Neuronal stem cell (in vitro differentiated cells): ENCODE measurements at regions not wholly inside any gene's neighbourhood (a gene's known extent, or its start where the extent isn't known, plus 50 kb on each side); places are given as distances from the start of the nearest gene placed in this dataset.

ENCODE experiments used
- DNase-seq: peaks from one replicate; pipeline ENCODE4 v3.0.0-alpha.2; 2013; ENCODE audit warnings: low spot score
- H2AFZ ChIP-seq: one replicate; pipeline ENCODE4 v1.6.1; 2013; ENCODE audit warnings: mild to moderate bottlenecking, low read length, inconsistent platforms
- H2AK5ac ChIP-seq: 2 replicates; pipeline ENCODE4 v1.6.1; 2013; ENCODE audit warnings: low read depth, mild to moderate bottlenecking, inconsistent platforms, low read length, moderate library complexity, mixed read lengths
- H2BK120ac ChIP-seq: 2 replicates; pipeline ENCODE4 v1.6.1; 2013; ENCODE audit warnings: low read depth, mild to moderate bottlenecking, inconsistent platforms, low read length, moderate library complexity, mixed read lengths
- H2BK12ac ChIP-seq: one replicate; pipeline ENCODE4 v1.6.1; 2013; ENCODE audit warnings: low read length, inconsistent platforms
- H2BK15ac ChIP-seq: 2 replicates; pipeline ENCODE4 v1.6.1; 2013; ENCODE audit warnings: mild to moderate bottlenecking, low read length, inconsistent platforms, mixed read lengths
- H2BK5ac ChIP-seq: one replicate; pipeline ENCODE4 v1.6.1; 2013; ENCODE audit warnings: inconsistent platforms, mild to moderate bottlenecking, low read length, moderate library complexity
- H3K14ac ChIP-seq: one replicate; pipeline ENCODE4 v1.6.1; 2013; ENCODE audit warnings: low read length, inconsistent platforms
- H3K18ac ChIP-seq: 2 replicates; pipeline ENCODE4 v1.6.1; 2013; ENCODE audit warnings: low read length, inconsistent platforms
- H3K23ac ChIP-seq: 2 replicates; pipeline ENCODE4 v1.6.1; 2013; ENCODE audit warnings: low read depth, mild to moderate bottlenecking, mixed read lengths, low read length, inconsistent platforms; ENCODE audit not compliant: poor library complexity
- H3K27ac ChIP-seq: replicated peaks from 3 replicates; pipeline ENCODE4 v1.5.1; 2013; ENCODE audit warnings: low read length, inconsistent platforms
- H3K27me3 ChIP-seq, 3 experiments: 2 replicates each; pipeline ENCODE4 v1.6.1; 2013; ENCODE audit warnings: low read length in 3 of 3, mild to moderate bottlenecking in 2 of 3, inconsistent platforms in 1 of 3, low read depth in 1 of 3, mixed read lengths in 1 of 3, moderate library complexity in 1 of 3; ENCODE audit not compliant: control insufficient read depth in 3 of 3, insufficient read depth in 3 of 3
- H3K36me3 ChIP-seq, 2 donors: replicated peaks in 1 of 2; 2 replicates each; pipeline ENCODE4 v1.6.1; 2013; ENCODE audit warnings: low read length in 2 of 2; ENCODE audit not compliant: control insufficient read depth in 2 of 2, insufficient read depth in 2 of 2
- H3K4ac ChIP-seq: 2 replicates; pipeline ENCODE4 v1.6.1; 2013; ENCODE audit warnings: inconsistent platforms, mild to moderate bottlenecking, low read length, moderate library complexity
- H3K4me1 ChIP-seq, 2 donors: 1 replicate in 1 of 2; 2 replicates in 1 of 2; pipeline ENCODE4 v1.6.1; 2013; ENCODE audit warnings: low read length in 2 of 2, low read depth in 1 of 2; ENCODE audit not compliant: control insufficient read depth in 2 of 2, insufficient read depth in 1 of 2
- H3K4me2 ChIP-seq: one replicate; pipeline ENCODE4 v1.6.1; 2013; ENCODE audit warnings: mild to moderate bottlenecking, low read length, inconsistent platforms; ENCODE audit not compliant: insufficient read depth, poor library complexity, severe bottlenecking
- H3K4me3 ChIP-seq, 2 donors: 2 replicates each; pipeline ENCODE4 v1.5.1; 2013; ENCODE audit warnings: low read length in 2 of 2, mild to moderate bottlenecking in 2 of 2, inconsistent platforms in 1 of 2, moderate library complexity in 1 of 2
- H3K79me1 ChIP-seq: one replicate; pipeline ENCODE4 v1.6.1; 2013; ENCODE audit warnings: low read depth, mild to moderate bottlenecking, inconsistent platforms, low read length, moderate library complexity
- H3K9ac ChIP-seq: one replicate; pipeline ENCODE4 v1.6.1; 2013; ENCODE audit warnings: mild to moderate bottlenecking, low read depth, low read length, inconsistent platforms; ENCODE audit not compliant: poor library complexity
- H3K9me3 ChIP-seq, 2 donors: replicated peaks in 1 of 2; 2 replicates each; pipeline versions ENCODE3 to v1.6.1; 2013; ENCODE audit warnings: low read length in 2 of 2, mild to moderate bottlenecking in 2 of 2, inconsistent platforms in 1 of 2, low read depth in 1 of 2, mixed read lengths in 1 of 2, moderate library complexity in 1 of 2; ENCODE audit not compliant: control insufficient read depth in 2 of 2, insufficient read depth in 1 of 2
- H4K8ac ChIP-seq: one replicate; pipeline ENCODE4 v1.6.1; 2013; ENCODE audit warnings: low read depth, mild to moderate bottlenecking, inconsistent platforms, low read length, moderate library complexity
- H4K91ac ChIP-seq: one replicate; pipeline ENCODE4 v1.6.1; 2013; ENCODE audit warnings: low read length, low read depth, mild to moderate bottlenecking, inconsistent platforms; ENCODE audit not compliant: poor library complexity
- WGBS, 2 donors: extraction: QIAGEN DNeasy Blood & Tissue Kit; methylation state at CpG; one replicate each; pipeline ENCODE4 v1.1.7; 2013; ENCODE audit warnings: missing lambda C conversion rate in 2 of 2, mixed read lengths in 1 of 2; ENCODE audit not compliant: insufficient read length in 2 of 2, insufficient replicate concordance in 1 of 2; ENCODE audit errors: extremely low coverage in 2 of 2; 5-methylcytosine and 5-hydroxymethylcytosine counted together

GRCh38 chr1:4048921-4049320, 148.8 kb upstream of the C1orf174 start:
- Histone ChIP-seq H3K23ac (no peak overlapping the region), H3K9me3 (no peaks in the 10 kb centered on the region), H3K4me3 (no peak overlapping the region), H2AFZ (no peak overlapping the region), H4K91ac (no peak overlapping the region), H3K79me1 (no peaks in the 10 kb centered on the region), H3K18ac (no peak overlapping the region), H4K8ac (no peak overlapping the region), H3K36me3 (no peaks in the 10 kb centered on the region), H3K14ac (no peak overlapping the region), H2BK15ac (no peak overlapping the region), H2BK12ac (no peak overlapping the region), H3K9ac (no peak overlapping the region), H2BK5ac (no peak overlapping the region), H2AK5ac (no peak overlapping the region), H3K4me1 (no peaks in the 10 kb centered on the region), H3K27ac (no peak overlapping the region), H3K27me3 (peaks cover 0 to 6% (median 0%) of the 10 kb centered on the region in 3 experiments), H2BK120ac (no peak overlapping the region), H3K4ac (no peak overlapping the region), H3K4me2 (no peak overlapping the region)
- WGBS, 2 donors = no CpG with 5 or more reads among the region's 9 CpGs
- no peak for DNase-seq

- Histone ChIP-seq H2BK15ac (no peak overlapping the region), H3K79me1 (no peaks in the 10 kb centered on the region), H3K4me1 (peaks cover 0 to 3% of the 10 kb centered on the region in 2 donors), H3K9me3 (no peaks in the 10 kb centered on the region), H3K4me2 (no peak overlapping the region), H2BK120ac (no peak overlapping the region), H3K4ac (no peak overlapping the region), H2BK5ac (no peak overlapping the region), H3K23ac (no peak overlapping the region), H4K8ac (no peak overlapping the region), H3K18ac (peak overlapping the region; percentile 75), H3K36me3 (no peaks in the 10 kb centered on the region), H4K91ac (no peak overlapping the region), H3K27ac (no peak overlapping the region), H2AFZ (no peak overlapping the region), H3K14ac (no peak overlapping the region), H3K27me3 (peaks cover 0 to 6% (median 0%) of the 10 kb centered on the region in 3 experiments), H2AK5ac (peak overlapping the region; percentile 8), H3K9ac (no peak overlapping the region), H3K4me3 (no peak overlapping the region), H2BK12ac (no peak overlapping the region)
- WGBS, 2 donors = no CpG with 5 or more reads among the region's 12 CpGs
- no peak for DNase-seq
Observed at GRCh38 chr1:4050998-4051397, 150.9 kb upstream of the C1orf174 start.

DNA sequence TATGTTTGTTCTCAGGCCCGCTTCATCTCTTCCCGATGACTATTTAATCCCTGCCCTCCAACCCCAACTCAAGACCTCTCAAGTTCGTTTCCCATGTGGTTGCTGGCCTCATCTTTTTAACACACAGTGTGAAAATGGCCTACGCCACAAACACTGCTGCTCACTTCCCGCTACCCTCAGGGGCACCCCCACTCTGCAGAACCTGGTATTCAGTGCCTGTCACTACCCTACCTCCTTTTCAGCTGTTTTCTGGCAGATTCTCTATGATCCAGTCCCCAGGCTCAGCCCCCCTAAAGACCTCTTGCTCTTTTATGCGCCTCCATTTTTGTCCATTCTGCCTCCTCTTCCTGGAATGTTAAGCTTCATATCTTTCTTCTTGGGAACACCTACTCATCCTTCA, 152.6 kb upstream of the C1orf174 start:
- H3K18ac ChIP-seq = no peak overlapping the region
- no peaks in the 10 kb centered on the region for H3K9me3 ChIP-seq
- H2BK15ac ChIP-seq = no peak overlapping the region
- no peak overlapping the region for H2BK120ac ChIP-seq
- no peak overlapping the region for H3K4ac ChIP-seq
- no peak overlapping the region for H2AFZ ChIP-seq
- no peak overlapping the region for H4K8ac ChIP-seq
- peaks cover 0 to 3% of the 10 kb centered on the region in 2 donors for H3K4me1 ChIP-seq
- H3K9ac ChIP-seq = no peak overlapping the region
- no peak overlapping the region for H3K23ac ChIP-seq
- no peaks in the 10 kb centered on the region for H3K79me1 ChIP-seq
- H3K27ac ChIP-seq = no peak overlapping the region
- H2AK5ac ChIP-seq = no peak overlapping the region
- peaks cover 0 to 4% (median 0%) of the 10 kb centered on the region in 3 experiments for H3K27me3 ChIP-seq
- no peaks in the 10 kb centered on the region for H3K36me3 ChIP-seq
- no peak for DNase-seq
- no peak overlapping the region for H3K4me3 ChIP-seq
- WGBS, 2 donors = no CpG with 5 or more reads among the region's 6 CpGs
- no peak overlapping the region for H3K4me2 ChIP-seq
- no peak overlapping the region for H2BK12ac ChIP-seq
- no peak overlapping the region for H4K91ac ChIP-seq
- H3K14ac ChIP-seq = no peak overlapping the region
- H2BK5ac ChIP-seq = no peak overlapping the region

DNA sequence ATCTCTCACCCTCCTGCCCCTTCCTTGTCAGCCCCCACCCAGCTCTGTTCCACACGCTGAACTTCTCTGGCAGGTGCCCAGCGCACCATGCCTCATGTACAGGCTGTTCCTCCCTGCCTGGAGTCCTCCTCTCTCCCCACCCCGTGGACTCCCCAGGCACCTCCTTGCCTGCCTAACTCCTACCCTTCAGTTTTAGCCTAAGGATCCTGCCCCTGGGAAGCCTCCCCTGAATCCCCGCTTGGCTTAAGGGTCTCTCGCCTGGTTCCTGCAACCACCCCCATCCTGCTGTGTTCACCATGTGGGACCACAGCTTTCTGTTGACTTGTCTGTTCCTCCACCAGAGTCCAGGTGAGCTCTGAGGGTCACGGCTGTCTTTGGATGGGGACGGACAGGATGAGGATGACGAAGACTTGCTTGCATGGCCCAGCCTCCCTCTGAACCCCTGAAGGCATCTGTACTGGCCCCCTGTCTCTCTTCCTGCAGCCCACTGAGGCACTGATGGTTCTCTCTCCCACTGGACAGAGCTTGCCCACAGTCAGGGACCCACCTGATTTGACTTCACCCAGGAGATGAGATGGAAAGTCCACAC, 153.2 kb upstream of the C1orf174 start:
- Histone ChIP-seq H3K4me1 (peaks cover 0 to 3% of the 10 kb centered on the region in 2 donors), H3K9ac (no peak overlapping the region), H3K18ac (peak overlapping the region; percentile 62), H3K36me3 (no peaks in the 10 kb centered on the region), H2AFZ (no peak overlapping the region), H4K8ac (no peak overlapping the region), H2BK120ac (no peak overlapping the region), H2AK5ac (peak overlapping the region; percentile 3), H3K9me3 (no peaks in the 10 kb centered on the region), H3K4me2 (no peak overlapping the region), H3K4ac (no peak overlapping the region), H2BK12ac (no peak overlapping the region), H3K27me3 (peaks cover 0 to 4% (median 0%) of the 10 kb centered on the region in 3 experiments), H2BK5ac (no peak overlapping the region), H3K27ac (no peak overlapping the region), H4K91ac (no peak overlapping the region), H3K79me1 (no peaks in the 10 kb centered on the region), H3K4me3 (no peak overlapping the region), H3K23ac (no peak overlapping the region), H3K14ac (no peak overlapping the region), H2BK15ac (peak overlapping the region; percentile 43)
- no peak for DNase-seq
- WGBS, 2 donors = no CpG with 5 or more reads among the region's 8 CpGs
